CD4-positive, alpha-beta T cell (primary cell): ENCODE measurements at regions not wholly inside any gene's neighbourhood (a gene's known extent, or its start where the extent isn't known, plus 50 kb on each side); places are given as distances from the start of the nearest gene placed in this dataset.

Experiments used
- ATAC-seq: fragments of 200-7000 bp; cut with Tn5 transposase; one replicate; pipeline ENCODE4 v1.10.0; 2022; ENCODE audit warnings: mild to moderate bottlenecking; ENCODE audit not compliant: poor library complexity
- CTCF ChIA-PET: fragments of 350-600 bp; sonication (Branson Sonifier 250); formaldehyde crosslinking; loops from one replicate; lab custom pipeline; 2021; ENCODE audit warnings: antibody characterized with exemption, inconsistent platforms; lab: Charles Lee
- POLR2A ChIA-PET: fragments of 350-600 bp; sonication (Branson Sonifier 250); formaldehyde crosslinking; loops from one replicate; lab custom pipeline; 2021; ENCODE audit warnings: antibody characterized with exemption, inconsistent platforms; lab: Charles Lee
- DNase-seq, 14 experiments: peaks; one replicate each; pipeline ENCODE4 v3.0.0-alpha.2; 2013 to 2020; ENCODE audit warnings: mixed read lengths in 2 of 14
- H3K27ac ChIP-seq, 2 donors: one replicate each; pipeline versions ENCODE4 v1.5.1 to v1.7.0; 2013; ENCODE audit warnings: low read length in 2 of 2, low read depth in 1 of 2, mild to moderate bottlenecking in 1 of 2
- H3K27me3 ChIP-seq, 2 experiments: 1 replicate in 1 of 2; 2 replicates in 1 of 2; pipeline versions ENCODE4 v1.6.1 to v1.7.0; 2013; ENCODE audit warnings: low read length in 2 of 2, control low read depth in 1 of 2, mild to moderate bottlenecking in 1 of 2, moderate library complexity in 1 of 2; ENCODE audit not compliant: insufficient read depth in 2 of 2, control insufficient read depth in 1 of 2
- H3K36me3 ChIP-seq: one replicate; pipeline ENCODE4 v1.6.1; 2013; ENCODE audit warnings: low read length, control low read depth; ENCODE audit not compliant: insufficient read depth
- H3K4me1 ChIP-seq: one replicate; pipeline ENCODE4 v1.6.1; 2013; ENCODE audit warnings: low read length, control low read depth; ENCODE audit not compliant: insufficient read depth
- H3K4me3 ChIP-seq: one replicate; pipeline ENCODE4 v1.5.1; 2013; ENCODE audit warnings: mild to moderate bottlenecking, low read length, moderate library complexity
- H3K9me3 ChIP-seq, 2 experiments: 1 replicate in 1 of 2; 2 replicates in 1 of 2; pipeline versions ENCODE4 v1.6.1 to v1.7.0; 2013; ENCODE audit warnings: low read length in 2 of 2, mild to moderate bottlenecking in 2 of 2, control low read depth in 1 of 2, moderate library complexity in 1 of 2; ENCODE audit not compliant: control insufficient read depth in 1 of 2, insufficient read depth in 1 of 2
- H3K27ac Mint-ChIP-seq: one replicate; pipeline ENCODE4 v1.8.0; 2020; ENCODE audit warnings: mixed read lengths
- H3K27me3 Mint-ChIP-seq: one replicate; pipeline ENCODE4 v1.8.0; 2021; ENCODE audit warnings: mixed read lengths
- H3K36me3 Mint-ChIP-seq: one replicate; pipeline ENCODE4 v1.8.0; 2021; ENCODE audit warnings: low read depth, mixed read lengths
- H3K4me1 Mint-ChIP-seq: one replicate; pipeline ENCODE4 v1.8.0; 2021; ENCODE audit warnings: low read depth, mixed read lengths
- H3K4me3 Mint-ChIP-seq: one replicate; pipeline ENCODE4 v1.8.0; 2020; ENCODE audit warnings: mild to moderate bottlenecking, mixed read lengths
- H3K9me3 Mint-ChIP-seq: one replicate; pipeline ENCODE4 v1.8.0; 2020; ENCODE audit warnings: mixed read lengths
- intact Hi-C, 2 experiments: fragments of 100-400 bp; cut with DNase I in 1 of 2; cut with micrococcal nuclease in 1 of 2; formaldehyde crosslinking; loops; one replicate each; pipeline versions ENCODE4 v1.15.1 to v1.9.0; 2023 to 2025; cut with DNase I, micrococcal nuclease
- TF ChIP-seq, protein P1 (sequence below): fragments of 200-600 bp; IDR thresholded peaks from one replicate; pipeline ENCODE4 v1.8.0; 2022; ENCODE audit warnings: antibody characterized with exemption, mild to moderate bottlenecking

DNA sequence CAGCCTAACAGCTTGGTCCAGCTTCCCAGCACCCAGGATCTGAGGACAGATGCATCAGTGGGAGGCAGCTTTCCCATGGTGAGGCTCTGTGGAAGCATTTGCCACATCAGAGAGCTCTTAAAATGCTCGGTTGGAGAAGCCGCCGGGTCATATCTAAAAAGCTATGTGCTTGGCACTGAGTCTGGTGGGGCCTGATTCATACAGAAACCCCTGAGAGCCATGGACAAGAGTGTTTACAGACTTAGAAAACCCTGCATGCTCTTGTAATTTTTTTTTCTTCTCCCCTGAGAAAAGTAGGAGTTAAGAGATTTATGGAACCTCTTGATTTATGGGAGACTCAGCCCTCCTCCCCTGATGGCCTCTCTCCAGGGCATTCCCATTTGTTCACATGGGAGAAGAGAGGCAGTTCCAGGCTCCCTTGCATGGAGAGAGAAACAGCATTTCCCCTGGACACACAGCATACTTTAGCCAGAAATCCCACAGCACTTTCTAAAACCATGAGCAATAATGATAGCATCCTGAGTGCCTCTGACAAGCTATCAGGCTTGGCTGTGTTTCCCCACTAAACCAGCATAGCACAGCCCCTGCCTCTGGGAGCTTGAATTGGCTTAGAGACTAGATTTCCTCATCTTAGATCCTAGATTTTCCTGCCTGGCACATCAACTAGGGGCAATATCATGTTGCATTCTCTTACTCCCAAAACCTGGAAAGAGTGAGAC, 322.1 kb upstream of the AUTS2 start:
- peaks cover 2% of the 10 kb centered on the region for H3K9me3 Mint-ChIP-seq
- no peak overlapping the region for H3K4me3 Mint-ChIP-seq
- TF ChIP-seq, protein P1, sequence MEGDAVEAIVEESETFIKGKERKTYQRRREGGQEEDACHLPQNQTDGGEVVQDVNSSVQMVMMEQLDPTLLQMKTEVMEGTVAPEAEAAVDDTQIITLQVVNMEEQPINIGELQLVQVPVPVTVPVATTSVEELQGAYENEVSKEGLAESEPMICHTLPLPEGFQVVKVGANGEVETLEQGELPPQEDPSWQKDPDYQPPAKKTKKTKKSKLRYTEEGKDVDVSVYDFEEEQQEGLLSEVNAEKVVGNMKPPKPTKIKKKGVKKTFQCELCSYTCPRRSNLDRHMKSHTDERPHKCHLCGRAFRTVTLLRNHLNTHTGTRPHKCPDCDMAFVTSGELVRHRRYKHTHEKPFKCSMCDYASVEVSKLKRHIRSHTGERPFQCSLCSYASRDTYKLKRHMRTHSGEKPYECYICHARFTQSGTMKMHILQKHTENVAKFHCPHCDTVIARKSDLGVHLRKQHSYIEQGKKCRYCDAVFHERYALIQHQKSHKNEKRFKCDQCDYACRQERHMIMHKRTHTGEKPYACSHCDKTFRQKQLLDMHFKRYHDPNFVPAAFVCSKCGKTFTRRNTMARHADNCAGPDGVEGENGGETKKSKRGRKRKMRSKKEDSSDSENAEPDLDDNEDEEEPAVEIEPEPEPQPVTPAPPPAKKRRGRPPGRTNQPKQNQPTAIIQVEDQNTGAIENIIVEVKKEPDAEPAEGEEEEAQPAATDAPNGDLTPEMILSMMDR: no peak
- no peaks in the 10 kb centered on the region for H3K36me3 Mint-ChIP-seq
- Histone ChIP-seq H3K27ac (no peak overlapping the region), H3K27me3 (no peaks in the 10 kb centered on the region), H3K4me1 (no peaks in the 10 kb centered on the region), H3K9me3 (peaks cover 0 to 11% of the 10 kb centered on the region in 2 experiments), H3K36me3 (no peaks in the 10 kb centered on the region), H3K4me3 (no peak overlapping the region)
- intact Hi-C loops: no loop called here
- no peaks in the 10 kb centered on the region for H3K4me1 Mint-ChIP-seq
- no peaks in the 10 kb centered on the region for H3K27me3 Mint-ChIP-seq
- CTCF ChIA-PET: no interaction called here
- no peak for ATAC-seq
- no peak overlapping the region for H3K27ac Mint-ChIP-seq
- no peak for DNase-seq
- POLR2A ChIA-PET: no interaction called here

DNA sequence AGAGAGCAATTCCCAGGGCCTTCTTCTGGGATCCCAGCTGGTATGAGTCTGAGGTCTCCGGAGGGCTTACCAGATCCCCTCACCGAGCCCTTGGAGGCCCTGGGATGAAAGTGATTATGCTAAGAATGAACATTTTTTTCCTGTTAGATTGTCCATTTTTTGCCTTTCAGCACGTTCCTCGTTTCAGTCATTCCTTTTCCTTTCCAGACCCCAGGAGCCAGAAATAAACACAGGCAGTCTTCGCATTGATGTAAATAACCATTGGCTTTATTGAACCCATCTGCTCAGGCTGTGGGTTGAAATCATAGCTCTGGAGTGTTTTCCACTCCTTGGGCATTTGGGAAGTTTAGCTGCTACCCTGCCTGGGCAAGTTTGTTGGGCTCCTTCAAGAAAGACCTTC, 320.9 kb upstream of the AUTS2 start:
- no peaks in the 10 kb centered on the region for H3K27me3 ChIP-seq
- peaks cover 2% of the 10 kb centered on the region for H3K9me3 Mint-ChIP-seq
- H3K36me3 ChIP-seq: no peaks in the 10 kb centered on the region
- H3K27me3 Mint-ChIP-seq: no peaks in the 10 kb centered on the region
- TF ChIP-seq, protein P1: no peak
- ChIA-PET POLR2A (no interaction called here), CTCF (no interaction called here)
- H3K4me3 ChIP-seq: no peak overlapping the region
- H3K4me1 Mint-ChIP-seq: no peaks in the 10 kb centered on the region
- intact Hi-C loops: no loop called here
- no peak overlapping the region for H3K4me3 Mint-ChIP-seq
- H3K4me1 ChIP-seq: no peaks in the 10 kb centered on the region
- no peak overlapping the region for H3K27ac ChIP-seq
- no peak for ATAC-seq
- H3K36me3 Mint-ChIP-seq: no peaks in the 10 kb centered on the region
- H3K27ac Mint-ChIP-seq: no peak overlapping the region
- H3K9me3 ChIP-seq: peaks cover 4 to 14% of the 10 kb centered on the region in 2 experiments
- no peak for DNase-seq

DNA sequence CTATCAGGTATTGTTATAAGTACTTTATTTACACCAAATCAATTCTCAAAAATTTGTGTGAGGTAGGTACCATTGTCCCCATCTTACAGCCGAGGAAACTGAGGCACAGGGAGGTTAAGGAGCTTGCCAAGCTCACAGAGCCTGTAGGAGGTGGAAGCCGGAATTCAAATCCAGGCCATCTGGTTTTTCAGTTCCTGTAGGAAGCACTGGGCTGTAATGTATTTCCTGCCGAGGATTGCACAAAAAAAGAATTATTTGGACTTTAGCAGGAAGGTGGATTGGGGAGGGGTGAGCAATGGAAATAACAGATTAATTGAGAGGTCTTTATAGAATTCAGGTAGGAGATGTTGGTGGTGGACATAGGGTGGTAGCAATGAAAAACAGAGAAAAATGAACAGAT, 315.3 kb upstream of the AUTS2 start:
- ChIA-PET CTCF (no interaction called here), POLR2A (no interaction called here)
- H3K4me1 ChIP-seq: no peaks in the 10 kb centered on the region
- no peak overlapping the region for H3K27ac Mint-ChIP-seq
- H3K9me3 ChIP-seq: peaks cover 4 to 17% of the 10 kb centered on the region in 2 experiments
- no peak for DNase-seq
- no peaks in the 10 kb centered on the region for H3K36me3 Mint-ChIP-seq
- no peak for ATAC-seq
- H3K27me3 Mint-ChIP-seq: no peaks in the 10 kb centered on the region
- no peak overlapping the region for H3K27ac ChIP-seq
- H3K4me3 ChIP-seq: no peak overlapping the region
- TF ChIP-seq, protein P1: no peak
- H3K4me3 Mint-ChIP-seq: no peak overlapping the region
- no peaks in the 10 kb centered on the region for H3K36me3 ChIP-seq
- H3K27me3 ChIP-seq: no peaks in the 10 kb centered on the region
- intact Hi-C loops: no loop called here
- H3K9me3 Mint-ChIP-seq: peaks cover 6% of the 10 kb centered on the region
- no peaks in the 10 kb centered on the region for H3K4me1 Mint-ChIP-seq
